HepG2 (cell line): ENCODE measurements at regions not wholly inside any gene's neighbourhood (a gene's known extent, or its start where the extent isn't known, plus 50 kb on each side); places are given as distances from the start of the nearest gene placed in this dataset.
A peak's percentile ranks its signal among the peaks of the same experiment; 100 is the strongest.

Experiments used
- ATM ChIP-seq: fragments of 450-650 bp; IDR thresholded peaks from 2 replicates; pipeline ENCODE4 v1.7.1; 2017; ENCODE audit warnings: mild to moderate bottlenecking, borderline replicate concordance
- CREBL2 ChIP-seq: sonication (generic); formaldehyde crosslinking; IDR thresholded peaks from 2 replicates; pipeline ENCODE4 v1.8.1; 2023; ENCODE audit warnings: missing genetic modification reagents, mild to moderate bottlenecking, borderline replicate concordance
- DMAP1 ChIP-seq: IDR thresholded peaks from 2 replicates; pipeline ENCODE4 v1.6.1; 2016
- GRHL1 ChIP-seq: sonication (generic); formaldehyde crosslinking; conservative IDR thresholded peaks from 2 replicates; pipeline ENCODE4 v1.8.0; 2022; ENCODE audit warnings: missing genetic modification reagents
- HIVEP1 ChIP-seq: sonication (generic); formaldehyde crosslinking; IDR thresholded peaks from 2 replicates; pipeline ENCODE4 v1.4.0; 2020; ENCODE audit warnings: mild to moderate bottlenecking, missing genetic modification reagents
- HMG20A ChIP-seq: IDR thresholded peaks from 2 replicates; pipeline ENCODE4 v1.6.1; 2016; ENCODE audit warnings: borderline replicate concordance
- HMGXB4 ChIP-seq, 2 experiments: sonication (generic) in 1 of 2; formaldehyde crosslinking in 1 of 2; IDR thresholded peaks; 2 replicates each; pipeline versions ENCODE4 v1.4.0 to v1.6.1; 2018 to 2020; ENCODE audit warnings: missing genetic modification reagents in 2 of 2, borderline replicate concordance in 1 of 2, low read depth in 1 of 2, mild to moderate bottlenecking in 1 of 2, missing biosample characterization in 1 of 2
- LRRFIP1 ChIP-seq: sonication (generic); formaldehyde crosslinking; conservative IDR thresholded peaks from 2 replicates; pipeline ENCODE4 v1.4.0; 2020; ENCODE audit warnings: missing genetic modification reagents
- MNT ChIP-seq: fragments of 450-650 bp; IDR thresholded peaks from 2 replicates; pipeline ENCODE4 v1.6.1; 2016
- PLRG1 ChIP-seq: fragments of 450-650 bp; conservative IDR thresholded peaks from 2 replicates; pipeline ENCODE4 v1.6.1; 2016
- RXRB ChIP-seq: IDR thresholded peaks from 2 replicates; pipeline ENCODE4 v1.6.1; 2016; ENCODE audit warnings: borderline replicate concordance, missing genetic modification reagents, missing compliant biosample characterization
- SP2 ChIP-seq: sonication (generic); formaldehyde crosslinking; IDR thresholded peaks from 2 replicates; pipeline ENCODE4 v1.5.1; 2020; ENCODE audit warnings: mild to moderate bottlenecking, missing genetic modification reagents
- SRF ChIP-seq: IDR thresholded peaks from 2 replicates; pipeline ENCODE4 v1.6.1; 2011; ENCODE audit warnings: mild to moderate bottlenecking, low read depth, low read length, moderate library complexity
- TEAD2 ChIP-seq: sonication (generic); formaldehyde crosslinking; IDR thresholded peaks from 2 replicates; pipeline ENCODE4 v1.9.0; 2021; ENCODE audit warnings: missing genetic modification reagents
- THAP7 ChIP-seq: sonication (generic); formaldehyde crosslinking; IDR thresholded peaks from 2 replicates; pipeline ENCODE4 v1.8.1; 2023; ENCODE audit warnings: mild to moderate bottlenecking, missing genetic modification reagents
- ZBTB38 ChIP-seq: sonication (generic); formaldehyde crosslinking; IDR thresholded peaks from 2 replicates; pipeline ENCODE4 v1.5.1; 2020; ENCODE audit warnings: mild to moderate bottlenecking, missing genetic modification reagents
- ZEB1 ChIP-seq: IDR thresholded peaks from 2 replicates; pipeline ENCODE4 v1.6.1; 2012; ENCODE audit warnings: mild to moderate bottlenecking, low read depth, inconsistent platforms; ENCODE audit not compliant: insufficient replicate concordance
- ZFYVE20 ChIP-seq: sonication (generic); formaldehyde crosslinking; IDR thresholded peaks from 2 replicates; pipeline ENCODE4 v1.8.0; 2023; ENCODE audit warnings: low read depth, mild to moderate bottlenecking, moderate library complexity, missing genetic modification reagents, borderline replicate concordance
- ZNF274 ChIP-seq: sonication (generic); formaldehyde crosslinking; IDR thresholded peaks from 2 replicates; pipeline ENCODE4 v1.5.1; 2020; ENCODE audit warnings: mild to moderate bottlenecking, missing genetic modification reagents
- ZNF282 ChIP-seq: fragments of 450-650 bp; IDR thresholded peaks from 2 replicates; pipeline ENCODE4 v1.6.1; 2018; ENCODE audit not compliant: partially characterized antibody
- ZNF577 ChIP-seq: sonication (generic); formaldehyde crosslinking; IDR thresholded peaks from 2 replicates; pipeline ENCODE4 v1.4.0; 2020; ENCODE audit warnings: mild to moderate bottlenecking, low read depth, missing genetic modification reagents, borderline replicate concordance
- ZNF747 ChIP-seq: sonication (generic); formaldehyde crosslinking; IDR thresholded peaks from 2 replicates; pipeline ENCODE4 v1.8.1; 2023; ENCODE audit warnings: missing genetic modification reagents, mild to moderate bottlenecking, borderline replicate concordance
- ZNF788 ChIP-seq: sonication (generic); formaldehyde crosslinking; IDR thresholded peaks from 2 replicates; pipeline ENCODE4 v1.5.0; 2020; ENCODE audit warnings: mild to moderate bottlenecking, missing genetic modification reagents, borderline replicate concordance

- TF ChIP-seq THAP7 (CRISPR knock-in tag) (no peak), LRRFIP1 (CRISPR knock-in tag) (no peak), ATM (0 out of 2 replicates have a peak, but pooled peaks have one; percentile 36), TEAD2 (CRISPR knock-in tag) (no peak), ZBTB38 (CRISPR knock-in tag) (no peak), ZNF274 (CRISPR knock-in tag) (no peak), CREBL2 (CRISPR knock-in tag) (no peak), RXRB (CRISPR knock-in tag) (no peak), PLRG1 (peak; percentile 72; the same call in 1 of the 2 replicates), HMGXB4 (CRISPR knock-in tag; IDR thresholded peaks at IDR 0.05; ENCODE audit: borderline replicate concordance in 1 of 2, low read depth in 1 of 2) (no peak), ZFYVE20 (no peak), MNT (peak; percentile 16; the same call in 1 of the 2 replicates), GRHL1 (CRISPR knock-in tag) (no peak), ZNF577 (no peak), ZNF282 (peak; percentile 35), ZEB1 (no peak), SRF (no peak), DMAP1 (CRISPR knock-in tag) (no peak), ZNF788 (no peak), ZNF747 (CRISPR knock-in tag) (no peak), HMG20A (CRISPR knock-in tag) (no peak), SP2 (CRISPR knock-in tag) (no peak), HIVEP1 (CRISPR knock-in tag) (no peak)
Observed at GRCh38 chr6:1146500-1146899, 165.4 kb upstream of the FOXQ1 start (continued).
